DOHH2 (cell line): ENCODE measurements at regions not wholly inside any gene's neighbourhood (a gene's known extent, or its start where the extent isn't known, plus 50 kb on each side); places are given as distances from the start of the nearest gene placed in this dataset.

Source experiments
- CTCF ChIP-seq: fragments of 200-600 bp; sonication (generic); IDR thresholded peaks from one replicate; pipeline ENCODE4 v1.5.1; 2014; ENCODE audit warnings: antibody characterized with exemption, mild to moderate bottlenecking, low read depth, low read length; ENCODE audit not compliant: poor library complexity, severe bottlenecking
- EZH2phosphoT487 ChIP-seq: fragments of 200-600 bp; sonication (generic); IDR thresholded peaks from 2 replicates; pipeline ENCODE4 v1.6.1; 2017; ENCODE audit warnings: borderline replicate concordance, mild to moderate bottlenecking, antibody characterized with exemption, low read length, moderate library complexity, mixed read lengths

- TF ChIP-seq CTCF (no peak), EZH2phosphoT487 (no peak)
Measured at GRCh38 chr5:155128786-155129512, 115.4 kb downstream of the KIF4B start.
